ENCODE measurements at regions not wholly inside any gene's neighbourhood (a gene's known extent, or its start where the extent isn't known, plus 50 kb on each side); places are given as distances from the start of the nearest gene placed in this dataset.

GRCh38 chr1:222420633-222421032 is 127.3 kb downstream of the HHIPL2 start:
- Histone ChIP-seq H3F3A (replicated peaks; ENCODE audit: insufficient read depth) (no peaks in the 10 kb centered on the region), H3K9ac (no peak overlapping the region), H2AFZ (ENCODE audit: low read depth) (no peak overlapping the region), H3K79me2 (ENCODE audit: insufficient read depth) (no peaks in the 10 kb centered on the region), H3K27me3 (ENCODE audit: insufficient read depth) (no peaks in the 10 kb centered on the region), H3K36me3 (replicated peaks in 1 of 2; ENCODE audit: control insufficient read depth in 1 of 2, insufficient read depth in 2 of 2, low read length in 1 of 2) (no peaks in the 10 kb centered on the region), H3K4me3 (ENCODE audit: low read depth in 2 of 2, low read length in 1 of 2) (no peak overlapping the region), H3K4me2 (no peak overlapping the region), H3K27ac (ENCODE audit: low read depth in 2 of 2, low read length in 1 of 2) (no peak overlapping the region), H3K9me3 (no peaks in the 10 kb centered on the region), H3K9me2 (no peaks in the 10 kb centered on the region), H4K20me1 (ENCODE audit: insufficient read depth) (no peaks in the 10 kb centered on the region), H3K4me1 (ENCODE audit: control insufficient read depth in 1 of 2, insufficient read depth in 2 of 2, low read depth in 1 of 2, low read length in 1 of 2) (no peaks in the 10 kb centered on the region)
- WGBS (ENCODE audit: low lambda C conversion rate) = 92% methylated on average over 1 of the region's 1 CpG
- POLR2A ChIA-PET = no interaction called here
- CTCF ChIA-PET = no interaction called here
- DNase-seq = no peak
- no peak for TF ChIP-seq EZH2phosphoT487 (IDR thresholded peaks at IDR 0.05; ENCODE audit: borderline replicate concordance, low read depth)
- TF ChIP-seq MAX (IDR thresholded peaks at IDR 0.05; ENCODE audit: low read depth) = no peak
- no peak for TF ChIP-seq RAD21 (IDR thresholded peaks at IDR 0.05; ENCODE audit: low read length)
- TF ChIP-seq RXRA (IDR thresholded peaks at IDR 0.05; ENCODE audit: borderline replicate concordance, low read depth) = no peak
- no peak for TF ChIP-seq YY1 (IDR thresholded peaks at IDR 0.05; ENCODE audit: low read depth)
- TF ChIP-seq MXI1 (IDR thresholded peaks at IDR 0.05; ENCODE audit: low read depth, low read length) = no peak
- TF ChIP-seq TAF1 (IDR thresholded peaks at IDR 0.05; ENCODE audit: borderline replicate concordance, low read depth, low read length) = no peak
- no peak for TF ChIP-seq TEAD4 (IDR thresholded peaks at IDR 0.05; ENCODE audit: borderline replicate concordance, insufficient read depth)
- TF ChIP-seq, protein P1, sequence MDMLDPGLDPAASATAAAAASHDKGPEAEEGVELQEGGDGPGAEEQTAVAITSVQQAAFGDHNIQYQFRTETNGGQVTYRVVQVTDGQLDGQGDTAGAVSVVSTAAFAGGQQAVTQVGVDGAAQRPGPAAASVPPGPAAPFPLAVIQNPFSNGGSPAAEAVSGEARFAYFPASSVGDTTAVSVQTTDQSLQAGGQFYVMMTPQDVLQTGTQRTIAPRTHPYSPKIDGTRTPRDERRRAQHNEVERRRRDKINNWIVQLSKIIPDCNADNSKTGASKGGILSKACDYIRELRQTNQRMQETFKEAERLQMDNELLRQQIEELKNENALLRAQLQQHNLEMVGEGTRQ (IDR thresholded peaks at IDR 0.05; ENCODE audit: borderline replicate concordance, low read depth, low read length) = no peak
- TF ChIP-seq JUND (IDR thresholded peaks at IDR 0.05) = no peak
- TF ChIP-seq RFX5 (IDR thresholded peaks at IDR 0.05; ENCODE audit: low read length) = no peak
- no peak for TF ChIP-seq TCF12 (IDR thresholded peaks at IDR 0.05)
- no peak for TF ChIP-seq SMC3 (IDR thresholded peaks at IDR 0.05; ENCODE audit: low read depth, low read length)
- no peak for TF ChIP-seq RCOR1 (IDR thresholded peaks at IDR 0.05; ENCODE audit: low read length)
- TF ChIP-seq, protein P2, sequence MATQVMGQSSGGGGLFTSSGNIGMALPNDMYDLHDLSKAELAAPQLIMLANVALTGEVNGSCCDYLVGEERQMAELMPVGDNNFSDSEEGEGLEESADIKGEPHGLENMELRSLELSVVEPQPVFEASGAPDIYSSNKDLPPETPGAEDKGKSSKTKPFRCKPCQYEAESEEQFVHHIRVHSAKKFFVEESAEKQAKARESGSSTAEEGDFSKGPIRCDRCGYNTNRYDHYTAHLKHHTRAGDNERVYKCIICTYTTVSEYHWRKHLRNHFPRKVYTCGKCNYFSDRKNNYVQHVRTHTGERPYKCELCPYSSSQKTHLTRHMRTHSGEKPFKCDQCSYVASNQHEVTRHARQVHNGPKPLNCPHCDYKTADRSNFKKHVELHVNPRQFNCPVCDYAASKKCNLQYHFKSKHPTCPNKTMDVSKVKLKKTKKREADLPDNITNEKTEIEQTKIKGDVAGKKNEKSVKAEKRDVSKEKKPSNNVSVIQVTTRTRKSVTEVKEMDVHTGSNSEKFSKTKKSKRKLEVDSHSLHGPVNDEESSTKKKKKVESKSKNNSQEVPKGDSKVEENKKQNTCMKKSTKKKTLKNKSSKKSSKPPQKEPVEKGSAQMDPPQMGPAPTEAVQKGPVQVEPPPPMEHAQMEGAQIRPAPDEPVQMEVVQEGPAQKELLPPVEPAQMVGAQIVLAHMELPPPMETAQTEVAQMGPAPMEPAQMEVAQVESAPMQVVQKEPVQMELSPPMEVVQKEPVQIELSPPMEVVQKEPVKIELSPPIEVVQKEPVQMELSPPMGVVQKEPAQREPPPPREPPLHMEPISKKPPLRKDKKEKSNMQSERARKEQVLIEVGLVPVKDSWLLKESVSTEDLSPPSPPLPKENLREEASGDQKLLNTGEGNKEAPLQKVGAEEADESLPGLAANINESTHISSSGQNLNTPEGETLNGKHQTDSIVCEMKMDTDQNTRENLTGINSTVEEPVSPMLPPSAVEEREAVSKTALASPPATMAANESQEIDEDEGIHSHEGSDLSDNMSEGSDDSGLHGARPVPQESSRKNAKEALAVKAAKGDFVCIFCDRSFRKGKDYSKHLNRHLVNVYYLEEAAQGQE (IDR thresholded peaks at IDR 0.05; ENCODE audit: low read depth, low read length) = no peak

DNA sequence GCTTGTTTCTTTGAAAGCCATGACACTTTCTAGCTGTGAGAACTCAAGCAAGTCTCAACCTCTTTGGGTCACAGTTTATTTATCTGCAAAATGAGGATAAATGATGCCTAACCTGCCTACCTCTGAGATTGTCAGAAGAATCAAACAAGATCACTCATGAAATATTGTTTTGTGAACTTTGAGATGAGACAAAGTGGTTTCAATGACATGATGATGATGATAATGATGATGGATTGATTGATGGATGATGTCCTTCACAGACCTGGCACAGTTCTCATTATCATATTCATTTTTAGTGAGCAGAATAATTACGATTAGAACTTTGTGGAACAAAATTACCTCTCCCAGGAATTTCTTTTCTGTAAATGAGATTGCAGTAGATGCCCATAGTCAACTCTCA is 129.2 kb downstream of the HHIPL2 start:
- POLR2A ChIA-PET = no interaction called here
- WGBS (ENCODE audit: low lambda C conversion rate) = 0% methylated on average over 1 of the region's 1 CpG
- Histone ChIP-seq H3K79me2 (ENCODE audit: insufficient read depth) (no peaks in the 10 kb centered on the region), H3K27ac (ENCODE audit: low read depth in 2 of 2, low read length in 1 of 2) (no peak overlapping the region), H2AFZ (ENCODE audit: low read depth) (no peak overlapping the region), H3K4me1 (ENCODE audit: control insufficient read depth in 1 of 2, insufficient read depth in 2 of 2, low read depth in 1 of 2, low read length in 1 of 2) (no peaks in the 10 kb centered on the region), H3K9ac (no peak overlapping the region), H4K20me1 (ENCODE audit: insufficient read depth) (no peaks in the 10 kb centered on the region), H3F3A (replicated peaks; ENCODE audit: insufficient read depth) (no peaks in the 10 kb centered on the region), H3K36me3 (replicated peaks in 1 of 2; ENCODE audit: control insufficient read depth in 1 of 2, insufficient read depth in 2 of 2, low read length in 1 of 2) (no peaks in the 10 kb centered on the region), H3K4me2 (no peak overlapping the region), H3K27me3 (ENCODE audit: insufficient read depth) (no peaks in the 10 kb centered on the region), H3K9me3 (no peaks in the 10 kb centered on the region), H3K9me2 (no peaks in the 10 kb centered on the region), H3K4me3 (ENCODE audit: low read depth in 2 of 2, low read length in 1 of 2) (no peak overlapping the region)
- CTCF ChIA-PET = no interaction called here
- no peak for DNase-seq
- TF ChIP-seq RXRA (IDR thresholded peaks at IDR 0.05; ENCODE audit: borderline replicate concordance, low read depth) (no peak), FOSL2 (IDR thresholded peaks at IDR 0.05; ENCODE audit: borderline replicate concordance, low read depth) (no peak), POLR2AphosphoS5 (IDR thresholded peaks at IDR 0.05; ENCODE audit: low read depth, low read length) (no peak), FOXJ3 (CRISPR knock-in tag; IDR thresholded peaks at IDR 0.05) (no peak), SMC3 (IDR thresholded peaks at IDR 0.05; ENCODE audit: low read depth, low read length) (no peak), MAX (IDR thresholded peaks at IDR 0.05; ENCODE audit: low read depth) (no peak), GABPA (IDR thresholded peaks at IDR 0.05; ENCODE audit: low read depth) (no peak), TAF1 (IDR thresholded peaks at IDR 0.05; ENCODE audit: borderline replicate concordance, low read depth, low read length) (no peak), FOXM1 (IDR thresholded peaks at IDR 0.05; ENCODE audit: low read depth) (no peak)
- TF ChIP-seq, protein P3, sequence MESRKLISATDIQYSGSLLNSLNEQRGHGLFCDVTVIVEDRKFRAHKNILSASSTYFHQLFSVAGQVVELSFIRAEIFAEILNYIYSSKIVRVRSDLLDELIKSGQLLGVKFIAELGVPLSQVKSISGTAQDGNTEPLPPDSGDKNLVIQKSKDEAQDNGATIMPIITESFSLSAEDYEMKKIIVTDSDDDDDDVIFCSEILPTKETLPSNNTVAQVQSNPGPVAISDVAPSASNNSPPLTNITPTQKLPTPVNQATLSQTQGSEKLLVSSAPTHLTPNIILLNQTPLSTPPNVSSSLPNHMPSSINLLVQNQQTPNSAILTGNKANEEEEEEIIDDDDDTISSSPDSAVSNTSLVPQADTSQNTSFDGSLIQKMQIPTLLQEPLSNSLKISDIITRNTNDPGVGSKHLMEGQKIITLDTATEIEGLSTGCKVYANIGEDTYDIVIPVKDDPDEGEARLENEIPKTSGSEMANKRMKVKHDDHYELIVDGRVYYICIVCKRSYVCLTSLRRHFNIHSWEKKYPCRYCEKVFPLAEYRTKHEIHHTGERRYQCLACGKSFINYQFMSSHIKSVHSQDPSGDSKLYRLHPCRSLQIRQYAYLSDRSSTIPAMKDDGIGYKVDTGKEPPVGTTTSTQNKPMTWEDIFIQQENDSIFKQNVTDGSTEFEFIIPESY (IDR thresholded peaks at IDR 0.05; ENCODE audit: borderline replicate concordance, low read depth) = no peak
- TF ChIP-seq, protein P1 (IDR thresholded peaks at IDR 0.05; ENCODE audit: borderline replicate concordance, low read depth, low read length) = no peak
